OCI-LY7 (cell line): ENCODE measurements at regions not wholly inside any gene's neighbourhood (a gene's known extent, or its start where the extent isn't known, plus 50 kb on each side); places are given as distances from the start of the nearest gene placed in this dataset.

Experiments
- BruUV-seq: library from RNA; stranded (reverse); fragments of 400-500 nt; replicated peaks from 2 replicates; lab custom pipeline; 2021; lab: Mats Ljungman, UMichigan
- CTCF ChIA-PET: fragments of 300-600 bp; sonication (Branson Sonifier 250); formaldehyde crosslinking; loops from one replicate; lab custom pipeline; 2022; ENCODE audit warnings: antibody characterized with exemption; ENCODE audit not compliant: unreplicated experiment; lab: Charles Lee
- POLR2A ChIA-PET: fragments of 300-600 bp; sonication (Branson Sonifier 250); formaldehyde crosslinking; loops from one replicate; lab custom pipeline; 2022; ENCODE audit warnings: antibody characterized with exemption; lab: Charles Lee
- DNase-seq: peaks from one replicate; pipeline ENCODE4 v3.0.0-alpha.2; 2015; ENCODE audit warnings: low spot score
- H2AFZ ChIP-seq: fragments of 200-600 bp; sonication (generic), shearing (Covaris generic); 2 replicates; pipeline ENCODE4 v1.6.1; 2014; ENCODE audit warnings: mild to moderate bottlenecking, antibody characterized with exemption, low read length, moderate library complexity
- H3K27ac ChIP-seq: fragments of 200-600 bp; sonication (generic); 2 replicates; pipeline ENCODE4 v1.5.1; 2014; ENCODE audit warnings: mixed run types, low read depth, mild to moderate bottlenecking, moderate library complexity, low read length, inconsistent platforms; ENCODE audit not compliant: poor library complexity, severe bottlenecking
- H3K36me3 ChIP-seq: fragments of 200-600 bp; sonication (generic); 2 replicates; pipeline ENCODE4 v1.6.1; 2014; ENCODE audit warnings: mild to moderate bottlenecking, antibody characterized with exemption, low read length, moderate library complexity, mixed read lengths; ENCODE audit not compliant: insufficient read depth
- H3K4me1 ChIP-seq: fragments of 200-600 bp; sonication (generic); 2 replicates; pipeline ENCODE4 v1.5.1; 2014; ENCODE audit warnings: mild to moderate bottlenecking, low read length; ENCODE audit not compliant: insufficient read depth, poor library complexity, severe bottlenecking
- H3K4me2 ChIP-seq: fragments of 200-600 bp; sonication (generic); 2 replicates; pipeline ENCODE4 v1.6.1; 2014; ENCODE audit warnings: mild to moderate bottlenecking, low read length
- H3K4me3 ChIP-seq: fragments of 200-600 bp; sonication (generic); 2 replicates; pipeline ENCODE4 v1.5.1; 2014; ENCODE audit warnings: mild to moderate bottlenecking, low read depth, low read length; ENCODE audit not compliant: poor library complexity, severe bottlenecking
- H3K79me2 ChIP-seq: fragments of 200-600 bp; sonication (generic); 2 replicates; pipeline ENCODE4 v1.6.1; 2016; ENCODE audit warnings: low read depth, mild to moderate bottlenecking, low read length, moderate library complexity, mixed read lengths; ENCODE audit not compliant: insufficient read depth
- H3K9me2 ChIP-seq: fragments of 200-600 bp; sonication (generic); 2 replicates; pipeline ENCODE4 v1.6.1; 2016; ENCODE audit warnings: mild to moderate bottlenecking, low read length, mixed read lengths; ENCODE audit not compliant: insufficient read depth
- H3K9me3 ChIP-seq: fragments of 200-600 bp; sonication (generic); 2 replicates; pipeline ENCODE4 v1.6.1; 2014; ENCODE audit warnings: mild to moderate bottlenecking, mixed run types, low read length, mixed read lengths
- H4K20me1 ChIP-seq: fragments of 200-600 bp; sonication (generic); 2 replicates; pipeline ENCODE4 v1.6.1; 2014; ENCODE audit warnings: mild to moderate bottlenecking, antibody characterized with exemption, low read length, moderate library complexity, mixed read lengths; ENCODE audit not compliant: insufficient read depth
- EZH2phosphoT487 ChIP-seq: fragments of 200-600 bp; sonication (generic); IDR thresholded peaks from 2 replicates; pipeline ENCODE4 v1.6.1; 2018; ENCODE audit warnings: low read depth, borderline replicate concordance, mild to moderate bottlenecking, mixed run types, antibody characterized with exemption, low read length, moderate library complexity, mixed read lengths
- intact Hi-C: fragments of 100-400 bp; cut with micrococcal nuclease; formaldehyde crosslinking; loops from one replicate; pipeline ENCODE4 v1.10.0; 2022; ENCODE audit not compliant: unreplicated experiment
- TF ChIP-seq, protein P1 (sequence below): fragments of 200-600 bp; sonication (generic); conservative IDR thresholded peaks from 2 replicates; pipeline ENCODE4 v1.5.1; 2014; ENCODE audit warnings: mild to moderate bottlenecking, antibody characterized with exemption, low read length, moderate library complexity, mixed read lengths

- intact Hi-C loops: no loop called here
- Histone ChIP-seq H3K4me3 (no peak overlapping the region), H3K9me3 (no peaks in the 10 kb centered on the region), H3K79me2 (no peaks in the 10 kb centered on the region), H3K27ac (no peak overlapping the region), H3K9me2 (no peaks in the 10 kb centered on the region), H3K4me1 (no peaks in the 10 kb centered on the region), H2AFZ (no peak overlapping the region), H4K20me1 (no peaks in the 10 kb centered on the region), H3K36me3 (no peaks in the 10 kb centered on the region), H3K4me2 (no peak overlapping the region)
- no peak for DNase-seq
- ChIA-PET POLR2A (no interaction called here), CTCF (no interaction called here)
- BruUV-seq: no TSS peak
- TF ChIP-seq, protein P1, sequence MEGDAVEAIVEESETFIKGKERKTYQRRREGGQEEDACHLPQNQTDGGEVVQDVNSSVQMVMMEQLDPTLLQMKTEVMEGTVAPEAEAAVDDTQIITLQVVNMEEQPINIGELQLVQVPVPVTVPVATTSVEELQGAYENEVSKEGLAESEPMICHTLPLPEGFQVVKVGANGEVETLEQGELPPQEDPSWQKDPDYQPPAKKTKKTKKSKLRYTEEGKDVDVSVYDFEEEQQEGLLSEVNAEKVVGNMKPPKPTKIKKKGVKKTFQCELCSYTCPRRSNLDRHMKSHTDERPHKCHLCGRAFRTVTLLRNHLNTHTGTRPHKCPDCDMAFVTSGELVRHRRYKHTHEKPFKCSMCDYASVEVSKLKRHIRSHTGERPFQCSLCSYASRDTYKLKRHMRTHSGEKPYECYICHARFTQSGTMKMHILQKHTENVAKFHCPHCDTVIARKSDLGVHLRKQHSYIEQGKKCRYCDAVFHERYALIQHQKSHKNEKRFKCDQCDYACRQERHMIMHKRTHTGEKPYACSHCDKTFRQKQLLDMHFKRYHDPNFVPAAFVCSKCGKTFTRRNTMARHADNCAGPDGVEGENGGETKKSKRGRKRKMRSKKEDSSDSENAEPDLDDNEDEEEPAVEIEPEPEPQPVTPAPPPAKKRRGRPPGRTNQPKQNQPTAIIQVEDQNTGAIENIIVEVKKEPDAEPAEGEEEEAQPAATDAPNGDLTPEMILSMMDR: no peak
- TF ChIP-seq EZH2phosphoT487: no peak
These were observed 174.1 kb upstream of the TMTC1 start for GRCh38 chr12:29957835-29958234.

DNA sequence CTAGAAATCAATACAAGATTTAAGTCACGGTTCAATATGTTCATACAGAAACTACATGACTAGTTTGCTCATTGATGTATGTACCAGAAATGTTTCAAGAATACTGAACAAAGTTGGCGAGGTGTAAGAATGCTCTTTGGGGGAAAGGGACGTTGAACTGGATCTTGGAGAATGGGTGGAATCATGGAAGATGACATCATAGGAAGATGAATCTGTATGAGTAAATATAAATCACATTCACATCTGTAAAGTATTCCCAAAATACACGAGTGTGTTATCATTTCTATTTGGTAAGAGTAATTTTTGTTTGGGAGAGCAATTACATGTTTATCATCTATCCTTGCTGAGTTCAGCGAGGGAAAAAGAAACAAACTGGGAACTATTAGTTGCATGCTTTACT, 162.2 kb upstream of the TMTC1 start:
- no peak overlapping the region for H2AFZ ChIP-seq
- H3K36me3 ChIP-seq: no peaks in the 10 kb centered on the region
- CTCF ChIA-PET: no interaction called here
- DNase-seq: no peak
- H3K4me2 ChIP-seq: no peak overlapping the region
- no peak overlapping the region for H3K27ac ChIP-seq
- no peaks in the 10 kb centered on the region for H3K9me3 ChIP-seq
- no TSS peak for BruUV-seq
- intact Hi-C loops: no loop called here
- no peaks in the 10 kb centered on the region for H4K20me1 ChIP-seq
- no peak for TF ChIP-seq EZH2phosphoT487
- TF ChIP-seq, protein P1: no peak
- H3K9me2 ChIP-seq: no peaks in the 10 kb centered on the region
- no peaks in the 10 kb centered on the region for H3K79me2 ChIP-seq
- no peak overlapping the region for H3K4me3 ChIP-seq
- H3K4me1 ChIP-seq: no peaks in the 10 kb centered on the region
- POLR2A ChIA-PET: no interaction called here

GRCh38 chr12:29944269-29945000, 160.7 kb upstream of the TMTC1 start:
- no peaks in the 10 kb centered on the region for H3K79me2 ChIP-seq
- no peaks in the 10 kb centered on the region for H4K20me1 ChIP-seq
- no peak overlapping the region for H3K4me3 ChIP-seq
- ChIA-PET CTCF (no interaction called here), POLR2A (no interaction called here)
- TF ChIP-seq, protein P1: no peak
- TF ChIP-seq EZH2phosphoT487: no peak
- H3K27ac ChIP-seq: no peak overlapping the region
- no peaks in the 10 kb centered on the region for H3K9me3 ChIP-seq
- no peaks in the 10 kb centered on the region for H3K4me1 ChIP-seq
- no peak overlapping the region for H2AFZ ChIP-seq
- no peaks in the 10 kb centered on the region for H3K36me3 ChIP-seq
- H3K9me2 ChIP-seq: no peaks in the 10 kb centered on the region
- intact Hi-C loops: no loop called here
- BruUV-seq: no TSS peak
- no peak for DNase-seq
- no peak overlapping the region for H3K4me2 ChIP-seq
